Neural progenitor cell (in vitro differentiated cells): ENCODE measurements at regions not wholly inside any gene's neighbourhood (a gene's known extent, or its start where the extent isn't known, plus 50 kb on each side); places are given as distances from the start of the nearest gene placed in this dataset.

Source experiments
- CTCF ChIP-seq: fragments of 200-600 bp; sonication (generic); IDR thresholded peaks from 2 replicates; pipeline ENCODE4 v1.5.1; 2017; ENCODE audit warnings: antibody characterized with exemption, mild to moderate bottlenecking
- EZH2 ChIP-seq: fragments of 200-600 bp; sonication (generic); IDR thresholded peaks from 2 replicates; pipeline ENCODE4 v1.6.1; 2017; ENCODE audit warnings: antibody characterized with exemption, mild to moderate bottlenecking, moderate library complexity

GRCh38 chr3:177300039-177300833, 103.0 kb upstream of the TBL1XR1 start:
- TF ChIP-seq CTCF = no peak
- TF ChIP-seq EZH2 = no peak
